H1 (cell line): ENCODE measurements at regions not wholly inside any gene's neighbourhood (a gene's known extent, or its start where the extent isn't known, plus 50 kb on each side); places are given as distances from the start of the nearest gene placed in this dataset.

Source experiments
- BACH1 ChIP-seq: IDR thresholded peaks from 2 replicates; pipeline ENCODE4 v1.6.1; 2012; ENCODE audit warnings: low read length, improper control_type of control experiment
- EP300 ChIP-seq, 2 experiments: IDR thresholded peaks; 1 replicate in 1 of 2; 2 replicates in 1 of 2; pipeline ENCODE4 v1.6.1; 2011 to 2012; ENCODE audit warnings: low read depth in 2 of 2, low read length in 2 of 2, mild to moderate bottlenecking in 2 of 2, borderline replicate concordance in 1 of 2, inconsistent platforms in 1 of 2, moderate library complexity in 1 of 2
- SP1 ChIP-seq: IDR thresholded peaks from 2 replicates; pipeline ENCODE4 v1.6.1; 2011; ENCODE audit warnings: low read depth, low read length
- TF ChIP-seq, protein P1 (sequence below): fragments of 300-600 bp; sonication (generic); IDR thresholded peaks from 2 replicates; pipeline ENCODE4 v1.7.1; 2012; ENCODE audit warnings: low read length, moderate library complexity, mild to moderate bottlenecking, inconsistent platforms; ENCODE audit not compliant: insufficient replicate concordance

DNA sequence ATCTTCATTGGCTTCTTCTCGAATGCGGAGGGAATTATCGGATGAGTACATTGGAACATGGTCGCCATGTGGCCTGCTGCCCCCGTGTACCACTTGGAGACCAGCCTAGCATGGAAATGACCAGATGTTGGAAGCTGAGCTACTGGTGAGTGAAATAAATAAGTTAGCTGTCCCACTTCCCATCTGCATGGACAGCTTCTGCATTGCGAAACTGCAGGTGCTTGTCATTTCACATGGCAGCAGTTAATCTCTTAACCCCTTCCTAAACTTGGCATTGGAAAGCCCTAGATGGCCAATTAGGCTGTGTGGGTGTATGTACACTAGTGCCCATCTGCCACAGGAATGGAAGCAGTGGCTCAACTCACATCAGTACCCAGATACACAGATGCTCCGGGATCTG lies 246.6 kb upstream of the IL12B start (continued):
- TF ChIP-seq, protein P1, sequence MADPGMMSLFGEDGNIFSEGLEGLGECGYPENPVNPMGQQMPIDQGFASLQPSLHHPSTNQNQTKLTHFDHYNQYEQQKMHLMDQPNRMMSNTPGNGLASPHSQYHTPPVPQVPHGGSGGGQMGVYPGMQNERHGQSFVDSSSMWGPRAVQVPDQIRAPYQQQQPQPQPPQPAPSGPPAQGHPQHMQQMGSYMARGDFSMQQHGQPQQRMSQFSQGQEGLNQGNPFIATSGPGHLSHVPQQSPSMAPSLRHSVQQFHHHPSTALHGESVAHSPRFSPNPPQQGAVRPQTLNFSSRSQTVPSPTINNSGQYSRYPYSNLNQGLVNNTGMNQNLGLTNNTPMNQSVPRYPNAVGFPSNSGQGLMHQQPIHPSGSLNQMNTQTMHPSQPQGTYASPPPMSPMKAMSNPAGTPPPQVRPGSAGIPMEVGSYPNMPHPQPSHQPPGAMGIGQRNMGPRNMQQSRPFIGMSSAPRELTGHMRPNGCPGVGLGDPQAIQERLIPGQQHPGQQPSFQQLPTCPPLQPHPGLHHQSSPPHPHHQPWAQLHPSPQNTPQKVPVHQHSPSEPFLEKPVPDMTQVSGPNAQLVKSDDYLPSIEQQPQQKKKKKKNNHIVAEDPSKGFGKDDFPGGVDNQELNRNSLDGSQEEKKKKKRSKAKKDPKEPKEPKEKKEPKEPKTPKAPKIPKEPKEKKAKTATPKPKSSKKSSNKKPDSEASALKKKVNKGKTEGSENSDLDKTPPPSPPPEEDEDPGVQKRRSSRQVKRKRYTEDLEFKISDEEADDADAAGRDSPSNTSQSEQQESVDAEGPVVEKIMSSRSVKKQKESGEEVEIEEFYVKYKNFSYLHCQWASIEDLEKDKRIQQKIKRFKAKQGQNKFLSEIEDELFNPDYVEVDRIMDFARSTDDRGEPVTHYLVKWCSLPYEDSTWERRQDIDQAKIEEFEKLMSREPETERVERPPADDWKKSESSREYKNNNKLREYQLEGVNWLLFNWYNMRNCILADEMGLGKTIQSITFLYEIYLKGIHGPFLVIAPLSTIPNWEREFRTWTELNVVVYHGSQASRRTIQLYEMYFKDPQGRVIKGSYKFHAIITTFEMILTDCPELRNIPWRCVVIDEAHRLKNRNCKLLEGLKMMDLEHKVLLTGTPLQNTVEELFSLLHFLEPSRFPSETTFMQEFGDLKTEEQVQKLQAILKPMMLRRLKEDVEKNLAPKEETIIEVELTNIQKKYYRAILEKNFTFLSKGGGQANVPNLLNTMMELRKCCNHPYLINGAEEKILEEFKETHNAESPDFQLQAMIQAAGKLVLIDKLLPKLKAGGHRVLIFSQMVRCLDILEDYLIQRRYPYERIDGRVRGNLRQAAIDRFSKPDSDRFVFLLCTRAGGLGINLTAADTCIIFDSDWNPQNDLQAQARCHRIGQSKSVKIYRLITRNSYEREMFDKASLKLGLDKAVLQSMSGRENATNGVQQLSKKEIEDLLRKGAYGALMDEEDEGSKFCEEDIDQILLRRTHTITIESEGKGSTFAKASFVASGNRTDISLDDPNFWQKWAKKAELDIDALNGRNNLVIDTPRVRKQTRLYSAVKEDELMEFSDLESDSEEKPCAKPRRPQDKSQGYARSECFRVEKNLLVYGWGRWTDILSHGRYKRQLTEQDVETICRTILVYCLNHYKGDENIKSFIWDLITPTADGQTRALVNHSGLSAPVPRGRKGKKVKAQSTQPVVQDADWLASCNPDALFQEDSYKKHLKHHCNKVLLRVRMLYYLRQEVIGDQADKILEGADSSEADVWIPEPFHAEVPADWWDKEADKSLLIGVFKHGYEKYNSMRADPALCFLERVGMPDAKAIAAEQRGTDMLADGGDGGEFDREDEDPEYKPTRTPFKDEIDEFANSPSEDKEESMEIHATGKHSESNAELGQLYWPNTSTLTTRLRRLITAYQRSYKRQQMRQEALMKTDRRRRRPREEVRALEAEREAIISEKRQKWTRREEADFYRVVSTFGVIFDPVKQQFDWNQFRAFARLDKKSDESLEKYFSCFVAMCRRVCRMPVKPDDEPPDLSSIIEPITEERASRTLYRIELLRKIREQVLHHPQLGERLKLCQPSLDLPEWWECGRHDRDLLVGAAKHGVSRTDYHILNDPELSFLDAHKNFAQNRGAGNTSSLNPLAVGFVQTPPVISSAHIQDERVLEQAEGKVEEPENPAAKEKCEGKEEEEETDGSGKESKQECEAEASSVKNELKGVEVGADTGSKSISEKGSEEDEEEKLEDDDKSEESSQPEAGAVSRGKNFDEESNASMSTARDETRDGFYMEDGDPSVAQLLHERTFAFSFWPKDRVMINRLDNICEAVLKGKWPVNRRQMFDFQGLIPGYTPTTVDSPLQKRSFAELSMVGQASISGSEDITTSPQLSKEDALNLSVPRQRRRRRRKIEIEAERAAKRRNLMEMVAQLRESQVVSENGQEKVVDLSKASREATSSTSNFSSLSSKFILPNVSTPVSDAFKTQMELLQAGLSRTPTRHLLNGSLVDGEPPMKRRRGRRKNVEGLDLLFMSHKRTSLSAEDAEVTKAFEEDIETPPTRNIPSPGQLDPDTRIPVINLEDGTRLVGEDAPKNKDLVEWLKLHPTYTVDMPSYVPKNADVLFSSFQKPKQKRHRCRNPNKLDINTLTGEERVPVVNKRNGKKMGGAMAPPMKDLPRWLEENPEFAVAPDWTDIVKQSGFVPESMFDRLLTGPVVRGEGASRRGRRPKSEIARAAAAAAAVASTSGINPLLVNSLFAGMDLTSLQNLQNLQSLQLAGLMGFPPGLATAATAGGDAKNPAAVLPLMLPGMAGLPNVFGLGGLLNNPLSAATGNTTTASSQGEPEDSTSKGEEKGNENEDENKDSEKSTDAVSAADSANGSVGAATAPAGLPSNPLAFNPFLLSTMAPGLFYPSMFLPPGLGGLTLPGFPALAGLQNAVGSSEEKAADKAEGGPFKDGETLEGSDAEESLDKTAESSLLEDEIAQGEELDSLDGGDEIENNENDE, result no peak
- no peak for TF ChIP-seq EP300 (IDR thresholded peaks at IDR 0.05; ENCODE audit: borderline replicate concordance in 1 of 2, low read depth in 2 of 2, low read length in 2 of 2)
- TF ChIP-seq SP1, result no peak
- no peak for TF ChIP-seq BACH1
